Hippocampal formation (tissue), 2 donors: ENCODE measurements at regions not wholly inside any gene's neighbourhood (a gene's known extent, or its start where the extent isn't known, plus 50 kb on each side); places are given as distances from the start of the nearest gene placed in this dataset.

Experiments
- DNase-seq, 2 donors: peaks; one replicate each; lab custom pipeline; 2025; lab: John Stamatoyannopoulos, UW

GRCh38 chr13:111844222-111844671 is 222.7 kb upstream of the SOX1 start:
- no peak for DNase-seq

- no peak for DNase-seq
Measured at GRCh38 chr13:111844682-111845081, 222.3 kb upstream of the SOX1 start.

- no peak for DNase-seq
Measured at GRCh38 chr13:111845621-111846351, 221.2 kb upstream of the SOX1 start.

GRCh38 chr13:111846391-111847159 is 220.4 kb upstream of the SOX1 start:
- no peak for DNase-seq

GRCh38 chr13:111847964-111848363 is 219.0 kb upstream of the SOX1 start:
- DNase-seq = no peak

- no peak for DNase-seq
Measured at GRCh38 chr13:111850458-111850857, 216.5 kb upstream of the SOX1 start.

GRCh38 chr13:111850976-111851375 is 216.0 kb upstream of the SOX1 start:
- DNase-seq = no peak

GRCh38 chr13:111852725-111853518 is 214.0 kb upstream of the SOX1 start:
- no peak for DNase-seq

- DNase-seq = no peak
Measured at GRCh38 chr13:111853721-111854120, 213.2 kb upstream of the SOX1 start.

GRCh38 chr13:111854403-111854802 is 212.5 kb upstream of the SOX1 start:
- no peak for DNase-seq

- DNase-seq = no peak
Measured at GRCh38 chr13:111855191-111855590, 211.8 kb upstream of the SOX1 start.

- DNase-seq = no peak
Measured at GRCh38 chr13:111855786-111856185, 211.2 kb upstream of the SOX1 start.

GRCh38 chr13:111856571-111856970 is 210.4 kb upstream of the SOX1 start:
- no peak for DNase-seq

- no peak for DNase-seq
Measured at GRCh38 chr13:111857336-111857735, 209.6 kb upstream of the SOX1 start.

GRCh38 chr13:111857846-111858560 is 208.9 kb upstream of the SOX1 start:
- DNase-seq = no peak

GRCh38 chr13:111858571-111858970 is 208.4 kb upstream of the SOX1 start:
- no peak for DNase-seq

- DNase-seq = no peak
Measured at GRCh38 chr13:111859354-111860230, 207.4 kb upstream of the SOX1 start.

GRCh38 chr13:111860231-111860552 is 206.8 kb upstream of the SOX1 start:
- DNase-seq = no peak

GRCh38 chr13:111861319-111861718 is 205.6 kb upstream of the SOX1 start:
- no peak for DNase-seq

GRCh38 chr13:111861766-111862366 is 205.1 kb upstream of the SOX1 start:
- no peak for DNase-seq
